Limb (tissue), 2 donors: ENCODE measurements at regions not wholly inside any gene's neighbourhood (a gene's known extent, or its start where the extent isn't known, plus 50 kb on each side); places are given as distances from the start of the nearest gene placed in this dataset.
"Not testable (repeated sequence)": the region's sequence is repeated elsewhere in the genome, so short reads cannot be mapped to it uniquely, and the experiment has no call there.

Experiments
- DNase-seq, 2 donors: peaks; one replicate each; pipeline ENCODE4 v3.0.0-alpha.2; 2016; ENCODE audit errors: extremely low spot score in 2 of 2

GRCh38 chr4:117014236-117014635, 71.1 kb downstream of the TRAM1L1 start:
- DNase-seq: no peak

- no peak for DNase-seq
These were observed 74.7 kb downstream of the TRAM1L1 start for GRCh38 chr4:117010671-117011070.

GRCh38 chr4:117001077-117001476, 84.3 kb downstream of the TRAM1L1 start:
- DNase-seq: no peak

- DNase-seq: no peak
These were observed 102.7 kb downstream of the TRAM1L1 start for GRCh38 chr4:116982656-116983055.

GRCh38 chr4:116980436-116980835, 104.9 kb downstream of the TRAM1L1 start:
- DNase-seq: not testable (repeated sequence)

GRCh38 chr4:116959045-116959444, 126.3 kb downstream of the TRAM1L1 start:
- no peak for DNase-seq

GRCh38 chr4:116953947-116954346, 131.4 kb downstream of the TRAM1L1 start:
- DNase-seq: no peak

- DNase-seq: no peak
These were observed 132.7 kb downstream of the TRAM1L1 start for GRCh38 chr4:116952530-116953136.

- no peak for DNase-seq
These were observed 135.5 kb downstream of the TRAM1L1 start for GRCh38 chr4:116949856-116950255.

GRCh38 chr4:116942315-116942714, 143.1 kb downstream of the TRAM1L1 start:
- no peak for DNase-seq

GRCh38 chr4:116930329-116930728, 155.0 kb downstream of the TRAM1L1 start:
- DNase-seq: no peak

- DNase-seq: no peak
These were observed 158.6 kb downstream of the TRAM1L1 start for GRCh38 chr4:116926631-116927295.

GRCh38 chr4:116925900-116926457, 159.4 kb downstream of the TRAM1L1 start:
- peak in 1 of 2 donors; percentile 64 for DNase-seq

- DNase-seq: no peak
These were observed 162.0 kb downstream of the TRAM1L1 start for GRCh38 chr4:116923389-116923788.

- DNase-seq: peak in 1 of 2 donors; percentile 15
These were observed 171.9 kb downstream of the TRAM1L1 start for GRCh38 chr4:116913451-116913850.

- no peak for DNase-seq
These were observed 178.6 kb downstream of the TRAM1L1 start for GRCh38 chr4:116906758-116907157.

GRCh38 chr4:116899561-116899960, 185.8 kb downstream of the TRAM1L1 start:
- no peak for DNase-seq

GRCh38 chr4:116885579-116885978, 199.8 kb downstream of the TRAM1L1 start:
- no peak for DNase-seq

- no peak for DNase-seq
These were observed 202.9 kb downstream of the TRAM1L1 start for GRCh38 chr4:116882503-116882902.

GRCh38 chr4:116881077-116881476, 204.3 kb downstream of the TRAM1L1 start:
- DNase-seq: no peak

- DNase-seq: no peak
These were observed 204.8 kb downstream of the TRAM1L1 start for GRCh38 chr4:116880625-116881024.

- DNase-seq: no peak
These were observed 207.1 kb downstream of the TRAM1L1 start for GRCh38 chr4:116878280-116878679.

GRCh38 chr4:116877069-116877468, 208.3 kb downstream of the TRAM1L1 start:
- no peak for DNase-seq
